HepG2 (cell line): ENCODE measurements at regions not wholly inside any gene's neighbourhood (a gene's known extent, or its start where the extent isn't known, plus 50 kb on each side); places are given as distances from the start of the nearest gene placed in this dataset.

Source experiments
- ATAC-seq: fragments of 200-7000 bp; cut with Tn5 transposase; 3 replicates; pipeline ENCODE4 v1.9.1; 2020; ENCODE audit warnings: mild to moderate bottlenecking, moderate library complexity
- BruUV-seq: library from RNA; stranded (reverse); fragments of 400-500 nt; replicated peaks from 2 replicates; lab custom pipeline; 2021; lab: Mats Ljungman, UMichigan
- CTCF ChIA-PET: fragments of 300-600 bp; formaldehyde crosslinking; extraction: SDS; loops from one replicate; lab custom pipeline; 2021; ENCODE audit warnings: low total read pairs, inconsistent platforms, low intra/inter-chr PET ratio; lab: Yijun Ruan, JAX
- POLR2A ChIA-PET: fragments of 350-600 bp; sonication (Branson Sonifier 250); formaldehyde crosslinking; loops from one replicate; lab custom pipeline; 2020; ENCODE audit warnings: antibody characterized with exemption, inconsistent platforms; lab: Yijun Ruan, JAX
- DNase-seq: peaks from one replicate; pipeline ENCODE4 v3.0.0-alpha.2; 2015; ENCODE audit warnings: low spot score
- FAIRE-seq: peaks from 3 replicates; lab custom pipeline; 2011; peaks lifted over from hg19 to GRCh38; lab: Jason Lieb, UNC
- H2AFZ ChIP-seq: one replicate; pipeline ENCODE4 v1.6.1; 2011; ENCODE audit warnings: low read length, inconsistent platforms
- H3K27ac ChIP-seq: fragments of 300-600 bp; 3 replicates; pipeline ENCODE4 v1.8.0; 2011; ENCODE audit warnings: mixed run types, mild to moderate bottlenecking, mixed read lengths, low read length, inconsistent platforms; ENCODE audit not compliant: insufficient read depth; ENCODE audit errors: extremely low read length
- H3K27me3 ChIP-seq, 2 experiments: fragments of 200-600 bp in 1 of 2; 2 replicates in 1 of 2; 3 replicates in 1 of 2; pipeline versions ENCODE4 v1.6.0 to v1.8.0; 2011; ENCODE audit warnings: low read length in 2 of 2, mild to moderate bottlenecking in 2 of 2, moderate library complexity in 2 of 2, inconsistent platforms in 1 of 2; ENCODE audit not compliant: insufficient read depth in 2 of 2, control insufficient read depth in 1 of 2
- H3K36me3 ChIP-seq, 2 experiments: fragments of 200-600 bp in 1 of 2; replicated peaks in 1 of 2; 2 replicates in 1 of 2; 3 replicates in 1 of 2; pipeline versions ENCODE4 v1.5.1 to v1.8.0; 2011; ENCODE audit warnings: low read length in 2 of 2, inconsistent platforms in 1 of 2; ENCODE audit not compliant: insufficient read depth in 2 of 2, control insufficient read depth in 1 of 2
- H3K4me1 ChIP-seq: 2 replicates; pipeline ENCODE4 v1.5.1; 2012; ENCODE audit warnings: low read length, inconsistent platforms; ENCODE audit not compliant: insufficient read depth
- H3K4me2 ChIP-seq: 2 replicates; pipeline ENCODE4 v1.6.0; 2011; ENCODE audit warnings: low read depth, low read length, inconsistent platforms
- H3K4me3 ChIP-seq, 3 experiments: fragments of 200-600 bp in 1 of 3; sonication (generic), shearing (Covaris generic) in 1 of 3; replicated peaks in 1 of 3; 2 replicates each; pipeline ENCODE4 v1.5.1; 2011 to 2016; ENCODE audit warnings: low read length in 3 of 3, inconsistent platforms in 2 of 3, low read depth in 2 of 3, mild to moderate bottlenecking in 2 of 3, control low read depth in 1 of 3, mixed read lengths in 1 of 3; ENCODE audit not compliant: insufficient read depth in 1 of 3
- H3K79me2 ChIP-seq: one replicate; pipeline ENCODE4 v1.6.1; 2011; ENCODE audit warnings: low read length, inconsistent platforms; ENCODE audit not compliant: insufficient read depth
- H3K9ac ChIP-seq: 2 replicates; pipeline ENCODE4 v1.6.0; 2011; ENCODE audit warnings: mild to moderate bottlenecking, low read depth, low read length, inconsistent platforms; ENCODE audit not compliant: insufficient read depth
- H3K9me3 ChIP-seq: 2 replicates; pipeline ENCODE4 v1.5.1; 2012; ENCODE audit warnings: mild to moderate bottlenecking, low read length
- H4K20me1 ChIP-seq: 2 replicates; pipeline ENCODE4 v1.6.0; 2011; ENCODE audit warnings: inconsistent platforms, mild to moderate bottlenecking, low read length, moderate library complexity; ENCODE audit not compliant: insufficient read depth
- SMAD9 ChIP-seq: sonication (generic); formaldehyde crosslinking; IDR thresholded peaks from 2 replicates; pipeline ENCODE4 v1.5.1; 2020; ENCODE audit warnings: mild to moderate bottlenecking, missing genetic modification reagents
- STAG1 ChIP-seq: sonication (generic); formaldehyde crosslinking; IDR thresholded peaks from 2 replicates; pipeline ENCODE4 v1.4.0; 2020; ENCODE audit warnings: missing genetic modification reagents
- ZNF629 ChIP-seq: sonication (generic); formaldehyde crosslinking; conservative IDR thresholded peaks from 2 replicates; pipeline ENCODE4 v1.5.0; 2020; ENCODE audit warnings: missing genetic modification reagents
- ZNF737 ChIP-seq: sonication (generic); formaldehyde crosslinking; IDR thresholded peaks from 2 replicates; pipeline ENCODE4 v1.5.0; 2020; ENCODE audit warnings: missing genetic modification reagents, mild to moderate bottlenecking, borderline replicate concordance
- ZNF768 ChIP-seq: sonication (generic); formaldehyde crosslinking; IDR thresholded peaks from 2 replicates; pipeline ENCODE4 v1.4.0; 2020; ENCODE audit warnings: missing genetic modification reagents
- WGBS: methylation state at CpG from one replicate; pipeline ENCODE4 v1.1.6; 2017; ENCODE audit warnings: low lambda C conversion rate; 5-methylcytosine and 5-hydroxymethylcytosine counted together
- in situ Hi-C: cut with HindIII; loops from 2 replicates; pipeline ENCODE4 v1.10.0; 2017; ENCODE audit warnings: low pct_unique_long_range_greater_than_20kb; ENCODE audit not compliant: extremely low pct_ligation_motif_present
- intact Hi-C: fragments of 100-400 bp; cut with micrococcal nuclease; formaldehyde crosslinking; loops from one replicate; pipeline ENCODE4 v1.10.0; 2022; ENCODE audit not compliant: unreplicated experiment
- TF ChIP-seq, protein P1 (sequence below): IDR thresholded peaks from 2 replicates; pipeline ENCODE4 v1.6.1; 2016; ENCODE audit warnings: control low read depth
- TF ChIP-seq, protein P2 (sequence below): sonication (generic); formaldehyde crosslinking; IDR thresholded peaks from 2 replicates; pipeline ENCODE4 v1.5.0; 2020; ENCODE audit warnings: mild to moderate bottlenecking, missing genetic modification reagents, moderate library complexity
- TF ChIP-seq, protein P3 (sequence below): sonication (generic); formaldehyde crosslinking; IDR thresholded peaks from 2 replicates; pipeline ENCODE4 v1.4.0; 2020; ENCODE audit warnings: missing genetic modification reagents, borderline replicate concordance

DNA sequence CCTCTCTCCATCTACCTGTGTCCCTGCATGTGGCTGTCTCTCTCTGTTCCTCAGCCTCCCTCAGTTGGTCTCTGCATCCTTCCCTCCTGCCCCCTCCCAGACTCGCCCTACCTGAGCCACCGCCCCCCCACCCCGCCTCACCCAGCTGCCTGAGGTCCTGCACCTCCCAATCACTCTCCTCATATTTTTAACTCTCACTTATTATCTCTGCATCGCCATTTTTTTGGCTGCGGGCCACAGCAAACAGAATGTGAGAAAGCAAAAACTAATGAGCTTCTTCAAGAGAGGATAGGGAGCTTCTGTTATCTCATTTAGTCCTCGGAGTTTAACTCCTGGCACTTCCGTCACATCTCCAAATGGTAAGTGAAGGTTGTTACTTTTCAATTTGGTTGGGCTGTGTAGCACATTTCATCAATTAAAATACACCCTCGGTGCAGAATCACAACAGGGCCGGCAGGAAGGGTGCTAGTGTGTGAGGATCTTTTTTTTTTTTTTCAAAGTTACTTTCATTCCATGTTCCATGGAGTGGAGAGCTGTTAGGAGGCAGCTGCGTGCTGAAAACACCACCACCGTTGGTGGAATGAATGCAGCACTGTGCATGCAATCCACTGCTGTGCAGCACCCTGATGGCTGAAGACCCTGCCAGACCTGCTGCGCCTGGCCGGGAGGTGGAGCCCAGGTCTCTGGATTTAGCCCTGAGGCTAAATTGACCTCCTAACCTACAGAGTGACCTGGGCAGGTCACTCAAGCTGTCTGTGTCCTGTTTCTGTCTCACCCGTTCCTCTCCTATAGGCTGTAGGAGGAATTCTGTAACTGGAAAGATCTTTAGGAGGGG is 157.2 kb upstream of the NFIA start:
- ATAC-seq: peak; percentile 83
- POLR2A ChIA-PET: no interaction called here
- H3K9ac ChIP-seq: no peak overlapping the region
- no peaks in the 10 kb centered on the region for H3K36me3 ChIP-seq
- no peaks in the 10 kb centered on the region for H4K20me1 ChIP-seq
- H3K4me1 ChIP-seq: peaks cover 39% of the 10 kb centered on the region
- WGBS: 24% methylated on average over 14 of the region's 14 CpGs
- no TSS peak for BruUV-seq
- H3K9me3 ChIP-seq: no peaks in the 10 kb centered on the region
- intact Hi-C loops (no loop called here), in situ Hi-C loops (no loop called here)
- no peak overlapping the region for H3K4me3 ChIP-seq
- no peak overlapping the region for H2AFZ ChIP-seq
- FAIRE-seq: no peak
- TF ChIP-seq STAG1 (CRISPR knock-in tag) (peak; percentile 49), ZNF737 (no peak), SMAD9 (CRISPR knock-in tag) (no peak), ZNF768 (CRISPR knock-in tag) (peak; percentile 28; the same call in 1 of the 2 replicates), ZNF629 (CRISPR knock-in tag) (no peak)
- TF ChIP-seq, protein P1, sequence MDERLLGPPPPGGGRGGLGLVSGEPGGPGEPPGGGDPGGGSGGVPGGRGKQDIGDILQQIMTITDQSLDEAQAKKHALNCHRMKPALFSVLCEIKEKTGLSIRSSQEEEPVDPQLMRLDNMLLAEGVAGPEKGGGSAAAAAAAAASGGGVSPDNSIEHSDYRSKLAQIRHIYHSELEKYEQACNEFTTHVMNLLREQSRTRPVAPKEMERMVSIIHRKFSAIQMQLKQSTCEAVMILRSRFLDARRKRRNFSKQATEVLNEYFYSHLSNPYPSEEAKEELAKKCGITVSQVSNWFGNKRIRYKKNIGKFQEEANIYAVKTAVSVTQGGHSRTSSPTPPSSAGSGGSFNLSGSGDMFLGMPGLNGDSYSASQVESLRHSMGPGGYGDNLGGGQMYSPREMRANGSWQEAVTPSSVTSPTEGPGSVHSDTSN (CRISPR knock-in tag): no peak
- TF ChIP-seq, protein P2, sequence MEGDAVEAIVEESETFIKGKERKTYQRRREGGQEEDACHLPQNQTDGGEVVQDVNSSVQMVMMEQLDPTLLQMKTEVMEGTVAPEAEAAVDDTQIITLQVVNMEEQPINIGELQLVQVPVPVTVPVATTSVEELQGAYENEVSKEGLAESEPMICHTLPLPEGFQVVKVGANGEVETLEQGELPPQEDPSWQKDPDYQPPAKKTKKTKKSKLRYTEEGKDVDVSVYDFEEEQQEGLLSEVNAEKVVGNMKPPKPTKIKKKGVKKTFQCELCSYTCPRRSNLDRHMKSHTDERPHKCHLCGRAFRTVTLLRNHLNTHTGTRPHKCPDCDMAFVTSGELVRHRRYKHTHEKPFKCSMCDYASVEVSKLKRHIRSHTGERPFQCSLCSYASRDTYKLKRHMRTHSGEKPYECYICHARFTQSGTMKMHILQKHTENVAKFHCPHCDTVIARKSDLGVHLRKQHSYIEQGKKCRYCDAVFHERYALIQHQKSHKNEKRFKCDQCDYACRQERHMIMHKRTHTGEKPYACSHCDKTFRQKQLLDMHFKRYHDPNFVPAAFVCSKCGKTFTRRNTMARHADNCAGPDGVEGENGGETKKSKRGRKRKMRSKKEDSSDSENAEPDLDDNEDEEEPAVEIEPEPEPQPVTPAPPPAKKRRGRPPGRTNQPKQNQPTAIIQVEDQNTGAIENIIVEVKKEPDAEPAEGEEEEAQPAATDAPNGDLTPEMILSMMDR (CRISPR knock-in tag): peak; percentile 52
- TF ChIP-seq, protein P3, sequence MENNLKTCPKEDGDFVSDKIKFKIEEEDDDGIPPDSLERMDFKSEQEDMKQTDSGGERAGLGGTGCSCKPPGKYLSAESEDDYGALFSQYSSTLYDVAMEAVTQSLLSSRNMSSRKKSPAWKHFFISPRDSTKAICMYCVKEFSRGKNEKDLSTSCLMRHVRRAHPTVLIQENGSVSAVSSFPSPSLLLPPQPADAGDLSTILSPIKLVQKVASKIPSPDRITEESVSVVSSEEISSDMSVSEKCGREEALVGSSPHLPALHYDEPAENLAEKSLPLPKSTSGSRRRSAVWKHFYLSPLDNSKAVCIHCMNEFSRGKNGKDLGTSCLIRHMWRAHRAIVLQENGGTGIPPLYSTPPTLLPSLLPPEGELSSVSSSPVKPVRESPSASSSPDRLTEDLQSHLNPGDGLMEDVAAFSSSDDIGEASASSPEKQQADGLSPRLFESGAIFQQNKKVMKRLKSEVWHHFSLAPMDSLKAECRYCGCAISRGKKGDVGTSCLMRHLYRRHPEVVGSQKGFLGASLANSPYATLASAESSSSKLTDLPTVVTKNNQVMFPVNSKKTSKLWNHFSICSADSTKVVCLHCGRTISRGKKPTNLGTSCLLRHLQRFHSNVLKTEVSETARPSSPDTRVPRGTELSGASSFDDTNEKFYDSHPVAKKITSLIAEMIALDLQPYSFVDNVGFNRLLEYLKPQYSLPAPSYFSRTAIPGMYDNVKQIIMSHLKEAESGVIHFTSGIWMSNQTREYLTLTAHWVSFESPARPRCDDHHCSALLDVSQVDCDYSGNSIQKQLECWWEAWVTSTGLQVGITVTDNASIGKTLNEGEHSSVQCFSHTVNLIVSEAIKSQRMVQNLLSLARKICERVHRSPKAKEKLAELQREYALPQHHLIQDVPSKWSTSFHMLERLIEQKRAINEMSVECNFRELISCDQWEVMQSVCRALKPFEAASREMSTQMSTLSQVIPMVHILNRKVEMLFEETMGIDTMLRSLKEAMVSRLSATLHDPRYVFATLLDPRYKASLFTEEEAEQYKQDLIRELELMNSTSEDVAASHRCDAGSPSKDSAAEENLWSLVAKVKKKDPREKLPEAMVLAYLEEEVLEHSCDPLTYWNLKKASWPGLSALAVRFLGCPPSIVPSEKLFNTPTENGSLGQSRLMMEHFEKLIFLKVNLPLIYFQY: no peak
- H3K27me3 ChIP-seq: peaks cover 0 to 8% of the 10 kb centered on the region in 2 experiments; a peak in 2 of 5 replicates
- CTCF ChIA-PET: no interaction called here
- no peak overlapping the region for H3K27ac ChIP-seq
- H3K4me2 ChIP-seq: no peak overlapping the region
- no peaks in the 10 kb centered on the region for H3K79me2 ChIP-seq
- no peak for DNase-seq
